PC-3 (cell line): ENCODE measurements at regions not wholly inside any gene's neighbourhood (a gene's known extent, or its start where the extent isn't known, plus 50 kb on each side); places are given as distances from the start of the nearest gene placed in this dataset.

Experiments used
- ATAC-seq: fragments of 200-7000 bp; cut with Tn5 transposase; 2 replicates; pipeline ENCODE4 v1.9.1; 2020; ENCODE audit warnings: mild to moderate bottlenecking, moderate library complexity
- BruUV-seq: library from RNA; stranded (reverse); fragments of 400-500 nt; replicated peaks from 2 replicates; lab custom pipeline; 2021; lab: Mats Ljungman, UMichigan
- CTCF ChIA-PET: fragments of 300-600 bp; sonication (Branson Sonifier 250); formaldehyde crosslinking; loops from one replicate; lab custom pipeline; 2022; ENCODE audit warnings: antibody characterized with exemption; lab: Charles Lee
- POLR2A ChIA-PET: fragments of 300-600 bp; sonication (Branson Sonifier 250); formaldehyde crosslinking; loops from one replicate; lab custom pipeline; 2022; ENCODE audit warnings: antibody characterized with exemption; ENCODE audit not compliant: unreplicated experiment; lab: Charles Lee
- DNase-seq: peaks from one replicate; pipeline ENCODE4 v3.0.0-alpha.2; 2015
- H2AFZ ChIP-seq: fragments of 300-600 bp; sonication (generic); 2 replicates; pipeline ENCODE4 v1.6.0; 2016; ENCODE audit warnings: antibody characterized with exemption, low read length
- H3F3A ChIP-seq: fragments of 300-600 bp; sonication (generic); one replicate; pipeline ENCODE4 v1.6.0; 2017; ENCODE audit warnings: antibody characterized with exemption, low read length, control low read depth, mild to moderate bottlenecking; ENCODE audit not compliant: unreplicated experiment
- H3K27ac ChIP-seq: fragments of 300-600 bp; sonication (generic); 2 replicates; pipeline ENCODE4 v1.5.1; 2016; ENCODE audit warnings: mild to moderate bottlenecking, low read length
- H3K27me3 ChIP-seq: fragments of 300-600 bp; sonication (generic); 2 replicates; pipeline ENCODE4 v1.6.1; 2016; ENCODE audit warnings: low read length, mixed read lengths
- H3K36me3 ChIP-seq: fragments of 300-600 bp; sonication (generic); 2 replicates; pipeline ENCODE4 v1.6.1; 2016; ENCODE audit warnings: low read depth, mixed run types, low read length, mixed read lengths
- H3K4me1 ChIP-seq: fragments of 300-600 bp; sonication (generic); 2 replicates; pipeline ENCODE4 v1.5.1; 2016; ENCODE audit warnings: low read length; ENCODE audit not compliant: insufficient read depth
- H3K4me2 ChIP-seq: fragments of 300-600 bp; sonication (generic); 2 replicates; pipeline ENCODE4 v1.6.0; 2016; ENCODE audit warnings: low read length
- H3K4me3 ChIP-seq: fragments of 300-600 bp; sonication (generic); 2 replicates; pipeline ENCODE4 v1.5.1; 2016; ENCODE audit warnings: mild to moderate bottlenecking, low read length, mixed read lengths
- H3K79me2 ChIP-seq: fragments of 300-600 bp; sonication (generic); 2 replicates; pipeline ENCODE4 v1.6.1; 2017; ENCODE audit warnings: low read length, mixed read lengths
- H3K9ac ChIP-seq: fragments of 300-600 bp; sonication (generic); 2 replicates; pipeline ENCODE4 v1.6.0; 2016; ENCODE audit warnings: mild to moderate bottlenecking, low read length
- H3K9me2 ChIP-seq: fragments of 300-600 bp; sonication (generic); replicated peaks from 2 replicates; pipeline ENCODE4 v1.6.1; 2016; ENCODE audit warnings: mixed run types, low read length, mixed read lengths
- H3K9me3 ChIP-seq: fragments of 300-600 bp; sonication (generic); 2 replicates; pipeline ENCODE4 v1.6.1; 2016; ENCODE audit warnings: low read length, mixed read lengths
- H4K20me1 ChIP-seq: fragments of 300-600 bp; sonication (generic); 2 replicates; pipeline ENCODE4 v1.6.1; 2016; ENCODE audit warnings: low read length, mixed read lengths
- CTCF ChIP-seq: fragments of 300-600 bp; sonication (generic); conservative IDR thresholded peaks from 2 replicates; pipeline ENCODE4 v1.5.1; 2017; ENCODE audit warnings: antibody characterized with exemption, low read depth, mild to moderate bottlenecking, low read length
- EZH2 ChIP-seq: fragments of 300-600 bp; sonication (generic); IDR thresholded peaks from one replicate; pipeline ENCODE4 v1.6.1; 2017; ENCODE audit warnings: antibody characterized with exemption, mild to moderate bottlenecking, low read length; ENCODE audit not compliant: unreplicated experiment
- EZH2phosphoT487 ChIP-seq: fragments of 300-600 bp; sonication (generic); IDR thresholded peaks from 2 replicates; pipeline ENCODE4 v1.6.1; 2018; ENCODE audit warnings: mild to moderate bottlenecking, antibody characterized with exemption, low read length, borderline replicate concordance
- intact Hi-C: fragments of 100-400 bp; cut with micrococcal nuclease; formaldehyde crosslinking; loops from 2 replicates; pipeline ENCODE4 v1.9.0; 2023

GRCh38 chr2:60364491-60364890, 189.0 kb downstream of the BCL11A start:
- CTCF ChIA-PET = no interaction called here

DNA sequence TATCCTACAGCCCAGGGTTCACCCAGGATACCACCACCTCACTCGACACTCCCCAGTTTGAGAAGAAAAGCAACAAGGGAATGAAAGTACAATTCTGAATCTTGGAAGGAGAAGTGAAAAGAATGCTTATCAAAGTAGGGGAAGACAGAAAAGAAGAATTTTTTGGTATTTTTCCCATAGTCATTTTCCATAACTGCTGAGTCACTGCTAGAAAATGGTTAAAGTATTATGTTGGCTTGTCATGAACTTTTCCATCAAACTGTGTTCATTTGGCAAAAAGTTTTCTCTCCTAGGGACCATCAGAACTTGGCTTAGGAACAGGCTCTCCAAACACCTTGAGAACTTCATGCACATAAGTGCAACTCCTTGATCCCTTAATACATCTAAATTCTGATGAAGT, 192.0 kb downstream of the BCL11A start:
- DNase-seq (no peak), ATAC-seq (no peak)
- H3K27me3 ChIP-seq = no peaks in the 10 kb centered on the region
- no peak overlapping the region for H3K9ac ChIP-seq
- no peak overlapping the region for H3K4me2 ChIP-seq
- no peak overlapping the region for H2AFZ ChIP-seq
- POLR2A ChIA-PET = no interaction called here
- intact Hi-C loops = no loop called here
- H3K4me1 ChIP-seq = no peaks in the 10 kb centered on the region
- CTCF ChIA-PET = no interaction called here
- TF ChIP-seq EZH2phosphoT487 (no peak), CTCF (no peak), EZH2 (no peak)
- H3K9me2 ChIP-seq = no peaks in the 10 kb centered on the region
- no TSS peak for BruUV-seq
- H3K9me3 ChIP-seq = no peaks in the 10 kb centered on the region
- H3K27ac ChIP-seq = no peak overlapping the region
- H3K79me2 ChIP-seq = no peaks in the 10 kb centered on the region
- H3K4me3 ChIP-seq = no peak overlapping the region
- H4K20me1 ChIP-seq = no peaks in the 10 kb centered on the region
- no peaks in the 10 kb centered on the region for H3K36me3 ChIP-seq
- no peaks in the 10 kb centered on the region for H3F3A ChIP-seq

More at GRCh38 chr2:60364491-60364890, 189.0 kb downstream of the BCL11A start:
- intact Hi-C loops = no loop called here
- no peaks in the 10 kb centered on the region for H4K20me1 ChIP-seq
- no peaks in the 10 kb centered on the region for H3K4me1 ChIP-seq
- H3K9ac ChIP-seq = no peak overlapping the region
- no peak for ATAC-seq
- POLR2A ChIA-PET = interaction anchor here (0.7 kb wide), 1 partner anchor 201 kb away, joined by 3 read pairs; no protein-coding TSS in a partner anchor
- no peaks in the 10 kb centered on the region for H3K79me2 ChIP-seq
- H3K27ac ChIP-seq = no peak overlapping the region
- H3K4me2 ChIP-seq = no peak overlapping the region
- no peak for DNase-seq
- H3K27me3 ChIP-seq = no peaks in the 10 kb centered on the region
- TF ChIP-seq CTCF = no peak
- no peak for TF ChIP-seq EZH2
- no peak for TF ChIP-seq EZH2phosphoT487
- no peak overlapping the region for H3K4me3 ChIP-seq
- no peaks in the 10 kb centered on the region for H3K36me3 ChIP-seq
- no peaks in the 10 kb centered on the region for H3K9me3 ChIP-seq
- no peak overlapping the region for H2AFZ ChIP-seq
- H3K9me2 ChIP-seq = no peaks in the 10 kb centered on the region
- BruUV-seq = no TSS peak
- no peaks in the 10 kb centered on the region for H3F3A ChIP-seq

- no peaks in the 10 kb centered on the region for H3K79me2 ChIP-seq
Observed at GRCh38 chr2:60359569-60359968, 193.9 kb downstream of the BCL11A start.

More at GRCh38 chr2:60359569-60359968, 193.9 kb downstream of the BCL11A start:
- no peak for ATAC-seq
- H3K27ac ChIP-seq = no peak overlapping the region
- H3K27me3 ChIP-seq = 0 out of 2 replicates have a peak, but pooled peaks cover 5% of the 10 kb centered on the region
- H3K4me1 ChIP-seq = no peaks in the 10 kb centered on the region
- no peak for TF ChIP-seq EZH2phosphoT487
- TF ChIP-seq CTCF = no peak
- TF ChIP-seq EZH2 = no peak
- no peaks in the 10 kb centered on the region for H3F3A ChIP-seq
- BruUV-seq = no TSS peak
- ChIA-PET POLR2A (no interaction called here), CTCF (no interaction called here)
- no peak overlapping the region for H2AFZ ChIP-seq
- no peaks in the 10 kb centered on the region for H3K9me2 ChIP-seq
- no peak overlapping the region for H3K4me2 ChIP-seq
- no peaks in the 10 kb centered on the region for H3K36me3 ChIP-seq
- intact Hi-C loops = no loop called here
- H3K4me3 ChIP-seq = no peak overlapping the region
- no peak for DNase-seq
- no peak overlapping the region for H3K9ac ChIP-seq
- no peaks in the 10 kb centered on the region for H3K9me3 ChIP-seq
- H4K20me1 ChIP-seq = no peaks in the 10 kb centered on the region
